NCI-H146 treated with DMSO at 0.1 percent for 48 hours (cell line): ENCODE measurements at regions not wholly inside any gene's neighbourhood (a gene's known extent, or its start where the extent isn't known, plus 50 kb on each side); places are given as distances from the start of the nearest gene placed in this dataset.

Experiments
- DNase-seq: peaks from one replicate; lab custom pipeline; 2025; ENCODE audit not compliant: unreplicated experiment; lab: John Stamatoyannopoulos, UW

- DNase-seq, result no peak
Measured at GRCh38 chr2:6497048-6497447, 368.7 kb downstream of the CMPK2 start.

- DNase-seq, result no peak
Measured at GRCh38 chr2:6498841-6499240, 366.9 kb downstream of the CMPK2 start.

- DNase-seq, result no peak
Measured at GRCh38 chr2:6499691-6500090, 366.0 kb downstream of the CMPK2 start.

GRCh38 chr2:6506361-6506794, 359.3 kb downstream of the CMPK2 start:
- no peak for DNase-seq

- no peak for DNase-seq
Measured at GRCh38 chr2:6506859-6507258, 358.8 kb downstream of the CMPK2 start.

GRCh38 chr2:6510532-6510931, 355.2 kb downstream of the CMPK2 start:
- no peak for DNase-seq

- no peak for DNase-seq
Measured at GRCh38 chr2:6512589-6512988, 353.1 kb downstream of the CMPK2 start.

GRCh38 chr2:6516674-6517073, 349.0 kb downstream of the CMPK2 start:
- no peak for DNase-seq

GRCh38 chr2:6518361-6518760, 347.3 kb downstream of the CMPK2 start:
- DNase-seq, result no peak

GRCh38 chr2:6523476-6523875, 342.2 kb downstream of the CMPK2 start:
- no peak for DNase-seq

- no peak for DNase-seq
Measured at GRCh38 chr2:6524691-6525474, 340.8 kb downstream of the CMPK2 start.

GRCh38 chr2:6525475-6525964, 340.2 kb downstream of the CMPK2 start:
- DNase-seq, result no peak

- peak; percentile 59 for DNase-seq
Measured at GRCh38 chr2:6526093-6526824, 339.4 kb downstream of the CMPK2 start.

- no peak for DNase-seq
Measured at GRCh38 chr2:6531304-6531703, 334.4 kb downstream of the CMPK2 start.

GRCh38 chr2:6535572-6535971, 330.1 kb downstream of the CMPK2 start:
- DNase-seq, result peak; percentile 29

GRCh38 chr2:6538607-6539006, 327.1 kb downstream of the CMPK2 start:
- DNase-seq, result no peak

GRCh38 chr2:6545336-6545735, 320.4 kb downstream of the CMPK2 start:
- DNase-seq, result no peak

- DNase-seq, result no peak
Measured at GRCh38 chr2:6545795-6546194, 319.9 kb downstream of the CMPK2 start.

- DNase-seq, result no peak
Measured at GRCh38 chr2:6554466-6554865, 311.2 kb downstream of the CMPK2 start.

- no peak for DNase-seq
Measured at GRCh38 chr2:6556755-6557154, 309.0 kb downstream of the CMPK2 start.

GRCh38 chr2:6557737-6558136, 308.0 kb downstream of the CMPK2 start:
- no peak for DNase-seq

- DNase-seq, result peak; percentile 48
Measured at GRCh38 chr2:6562771-6563170, 302.9 kb downstream of the CMPK2 start.
